ENCODE measurements at regions not wholly inside any gene's neighbourhood (a gene's known extent, or its start where the extent isn't known, plus 50 kb on each side); places are given as distances from the start of the nearest gene placed in this dataset.
"Not testable (repeated sequence)": the region's sequence is repeated elsewhere in the genome, so short reads cannot be mapped to it uniquely, and the experiment has no call there.

DNA sequence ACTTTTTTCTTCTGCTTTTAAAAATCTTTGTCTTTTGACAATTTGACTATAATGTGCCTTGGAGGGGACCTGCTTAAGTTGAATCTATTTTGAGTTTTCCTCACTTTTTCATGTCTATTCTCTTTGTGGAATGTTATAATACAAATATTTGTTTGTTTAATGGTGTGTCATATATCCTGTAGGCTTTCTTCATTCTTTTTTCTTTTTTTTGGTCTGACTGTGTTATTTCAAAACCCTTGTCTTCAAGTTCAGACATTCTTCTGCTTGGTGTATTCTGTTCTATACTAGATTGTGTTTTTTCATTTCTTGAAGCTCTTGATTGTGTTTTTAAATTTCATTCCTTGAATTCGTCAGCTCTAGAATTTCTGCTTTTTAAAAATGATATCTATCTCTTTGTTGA is 228.2 kb downstream of the STK31 start:
- no peak overlapping the region for H3K27ac Mint-ChIP-seq
- no peaks in the 10 kb centered on the region for H3K4me1 Mint-ChIP-seq
- TF ChIP-seq, protein P1, sequence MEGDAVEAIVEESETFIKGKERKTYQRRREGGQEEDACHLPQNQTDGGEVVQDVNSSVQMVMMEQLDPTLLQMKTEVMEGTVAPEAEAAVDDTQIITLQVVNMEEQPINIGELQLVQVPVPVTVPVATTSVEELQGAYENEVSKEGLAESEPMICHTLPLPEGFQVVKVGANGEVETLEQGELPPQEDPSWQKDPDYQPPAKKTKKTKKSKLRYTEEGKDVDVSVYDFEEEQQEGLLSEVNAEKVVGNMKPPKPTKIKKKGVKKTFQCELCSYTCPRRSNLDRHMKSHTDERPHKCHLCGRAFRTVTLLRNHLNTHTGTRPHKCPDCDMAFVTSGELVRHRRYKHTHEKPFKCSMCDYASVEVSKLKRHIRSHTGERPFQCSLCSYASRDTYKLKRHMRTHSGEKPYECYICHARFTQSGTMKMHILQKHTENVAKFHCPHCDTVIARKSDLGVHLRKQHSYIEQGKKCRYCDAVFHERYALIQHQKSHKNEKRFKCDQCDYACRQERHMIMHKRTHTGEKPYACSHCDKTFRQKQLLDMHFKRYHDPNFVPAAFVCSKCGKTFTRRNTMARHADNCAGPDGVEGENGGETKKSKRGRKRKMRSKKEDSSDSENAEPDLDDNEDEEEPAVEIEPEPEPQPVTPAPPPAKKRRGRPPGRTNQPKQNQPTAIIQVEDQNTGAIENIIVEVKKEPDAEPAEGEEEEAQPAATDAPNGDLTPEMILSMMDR (IDR thresholded peaks at IDR 0.05; ENCODE audit: unreplicated experiment), result no peak
- peaks cover 23% of the 10 kb centered on the region for H3K9me3 Mint-ChIP-seq
- no peaks in the 10 kb centered on the region for H3K36me3 Mint-ChIP-seq
- no peak for DNase-seq (ENCODE audit: low spot score in 2 of 2, unreplicated experiment in 2 of 2)
- H3K4me3 Mint-ChIP-seq, result no peak overlapping the region
- peaks cover 3% of the 10 kb centered on the region for H3K27me3 Mint-ChIP-seq (ENCODE audit: low read depth)

DNA sequence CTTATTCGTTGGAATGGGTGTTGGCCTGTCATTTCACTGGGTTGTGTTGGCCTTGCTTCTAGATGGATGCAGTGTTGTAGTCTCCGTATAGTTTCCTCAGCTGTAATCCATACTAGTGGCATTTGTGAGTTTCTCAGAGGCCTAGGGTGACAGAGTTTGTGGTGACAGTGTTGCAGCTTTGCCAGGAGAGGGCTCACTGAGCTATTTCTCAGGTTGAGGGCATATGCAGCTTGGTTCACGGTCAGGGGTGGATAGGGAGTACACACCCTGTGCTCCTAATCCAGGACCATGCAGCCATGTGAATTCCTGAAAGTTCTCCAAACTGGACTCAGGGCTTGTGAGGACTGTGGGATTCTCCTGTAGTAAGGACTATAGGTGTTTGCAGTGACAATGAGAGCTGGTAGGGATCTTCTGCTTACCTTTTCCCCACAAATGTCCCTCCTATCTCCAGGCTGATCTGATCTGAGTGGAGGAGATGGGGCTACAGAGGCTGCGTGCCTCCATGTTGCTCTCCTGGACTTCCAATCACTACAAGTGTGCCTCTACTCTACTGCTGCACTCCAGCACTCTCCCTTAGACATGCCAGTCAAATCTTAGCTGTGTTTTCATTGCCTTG is 229.0 kb downstream of the STK31 start:
- H3K27me3 Mint-ChIP-seq (ENCODE audit: low read depth), result peaks cover 3% of the 10 kb centered on the region
- H3K9me3 Mint-ChIP-seq, result peaks cover 19% of the 10 kb centered on the region
- no peak for DNase-seq (ENCODE audit: low spot score in 2 of 2, unreplicated experiment in 2 of 2)
- no peak overlapping the region for H3K27ac Mint-ChIP-seq
- no peaks in the 10 kb centered on the region for H3K4me1 Mint-ChIP-seq
- H3K4me3 Mint-ChIP-seq, result no peak overlapping the region
- TF ChIP-seq, protein P1 (IDR thresholded peaks at IDR 0.05; ENCODE audit: unreplicated experiment), result no peak
- H3K36me3 Mint-ChIP-seq, result no peaks in the 10 kb centered on the region

DNA sequence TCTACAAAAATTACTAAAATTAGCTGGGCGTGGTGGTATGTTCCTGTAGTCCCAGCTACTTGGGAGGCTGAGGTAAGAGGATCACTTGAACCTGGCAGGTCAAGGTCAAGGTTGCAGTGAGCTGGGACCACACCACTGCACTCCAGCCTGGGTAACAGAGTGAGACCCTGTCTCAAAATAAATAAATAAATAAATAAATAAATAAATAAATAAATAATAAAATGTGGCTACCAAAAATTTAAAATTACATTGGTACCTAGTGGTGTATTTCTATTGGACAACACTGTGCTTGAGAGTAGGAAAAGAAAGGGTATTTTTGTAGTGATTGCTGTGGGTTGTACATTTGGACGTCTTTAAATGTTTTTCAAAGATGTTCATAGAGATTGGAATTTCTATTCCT is 229.7 kb downstream of the STK31 start:
- not testable (repeated sequence) for H3K36me3 Mint-ChIP-seq; H3K4me1 Mint-ChIP-seq; DNase-seq (ENCODE audit: low spot score in 2 of 2, unreplicated experiment in 2 of 2); H3K27me3 Mint-ChIP-seq (ENCODE audit: low read depth); H3K4me3 Mint-ChIP-seq; H3K27ac Mint-ChIP-seq
- H3K9me3 Mint-ChIP-seq, result peaks cover 19% of the 10 kb centered on the region

DNA sequence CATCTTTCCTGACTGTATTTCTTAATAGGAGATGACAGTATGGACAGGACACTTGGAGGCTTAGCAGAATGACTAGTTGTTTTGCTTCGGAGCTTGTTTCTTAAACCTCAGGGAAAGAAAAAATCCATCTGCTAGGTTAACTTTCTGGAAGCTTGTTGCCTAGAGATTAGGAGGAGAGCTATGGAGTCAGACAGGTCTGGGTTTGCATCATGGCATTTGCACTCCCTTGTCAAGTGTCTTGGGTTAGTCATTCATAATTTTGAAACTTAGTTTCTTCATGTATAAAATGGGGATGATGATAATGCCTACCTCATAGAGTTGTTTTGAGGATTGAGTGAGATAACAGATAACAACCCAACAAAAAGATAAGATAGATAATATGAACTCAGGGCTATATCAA is 231.5 kb downstream of the STK31 start:
- peaks cover 23% of the 10 kb centered on the region for H3K9me3 Mint-ChIP-seq
- H3K27me3 Mint-ChIP-seq (ENCODE audit: low read depth), result peaks cover 3% of the 10 kb centered on the region
- H3K36me3 Mint-ChIP-seq, result peaks cover 2% of the 10 kb centered on the region
- TF ChIP-seq, protein P1 (IDR thresholded peaks at IDR 0.05; ENCODE audit: unreplicated experiment), result no peak
- DNase-seq (ENCODE audit: low spot score in 2 of 2, unreplicated experiment in 2 of 2), result no peak
- H3K27ac Mint-ChIP-seq, result no peak overlapping the region
- H3K4me1 Mint-ChIP-seq, result no peaks in the 10 kb centered on the region
- no peak overlapping the region for H3K4me3 Mint-ChIP-seq

DNA sequence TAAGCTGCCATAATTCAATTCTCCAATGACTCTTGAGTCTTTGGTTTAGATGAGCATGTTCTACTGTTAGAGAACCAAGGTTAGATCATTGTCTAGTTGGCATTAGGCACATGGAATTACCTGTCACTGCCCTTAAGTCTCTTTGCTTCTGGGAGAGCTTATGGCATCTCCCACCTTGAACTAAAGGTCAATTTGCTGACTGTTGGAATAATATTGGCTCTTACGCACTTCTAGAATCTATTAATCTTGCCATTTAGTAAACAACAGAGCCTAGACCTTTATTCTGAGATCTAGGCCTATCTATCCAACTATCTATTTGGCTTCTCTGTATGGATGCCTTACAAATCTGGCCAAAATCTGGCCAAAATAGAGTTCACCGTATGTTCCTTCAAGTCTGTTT is 232.0 kb downstream of the STK31 start:
- Mint-ChIP-seq H3K4me3 (no peak overlapping the region), H3K9me3 (peaks cover 27% of the 10 kb centered on the region), H3K27ac (no peak overlapping the region)

DNA sequence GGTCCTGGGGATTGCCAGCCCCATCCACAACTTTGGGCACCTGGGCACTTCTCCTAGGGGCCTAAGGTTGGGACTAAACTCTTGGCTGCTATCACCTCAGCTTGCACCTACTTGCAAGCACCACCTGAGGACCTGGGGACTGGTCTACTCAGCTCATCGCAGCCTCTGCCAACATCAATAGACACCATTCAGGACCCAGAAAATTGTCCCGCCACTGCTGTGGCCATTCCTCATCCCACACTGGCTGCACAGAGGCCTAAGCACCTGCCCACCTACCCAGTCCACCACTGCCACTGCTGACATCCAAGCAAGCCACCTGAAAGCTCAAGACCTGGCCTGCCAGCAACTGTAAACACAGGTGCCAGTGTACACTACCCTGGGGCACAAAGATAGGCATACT is 234.1 kb downstream of the STK31 start:
- TF ChIP-seq, protein P1 (IDR thresholded peaks at IDR 0.05; ENCODE audit: unreplicated experiment), result no peak
- no peak overlapping the region for H3K27ac Mint-ChIP-seq
- peaks cover 33% of the 10 kb centered on the region for H3K9me3 Mint-ChIP-seq
- no peak overlapping the region for H3K4me3 Mint-ChIP-seq
- peaks cover 3% of the 10 kb centered on the region for H3K27me3 Mint-ChIP-seq (ENCODE audit: low read depth)
- H3K36me3 Mint-ChIP-seq, result peaks cover 2% of the 10 kb centered on the region
- H3K4me1 Mint-ChIP-seq, result no peaks in the 10 kb centered on the region
- DNase-seq (ENCODE audit: low spot score in 2 of 2, unreplicated experiment in 2 of 2), result no peak

More for the DNA sequence above, 232.0 kb downstream of the STK31 start:
- TF ChIP-seq, protein P1 (IDR thresholded peaks at IDR 0.05; ENCODE audit: unreplicated experiment), result no peak
- peaks cover 2% of the 10 kb centered on the region for H3K36me3 Mint-ChIP-seq
- DNase-seq (ENCODE audit: low spot score in 2 of 2, unreplicated experiment in 2 of 2), result no peak
- peaks cover 3% of the 10 kb centered on the region for H3K27me3 Mint-ChIP-seq (ENCODE audit: low read depth)
- no peaks in the 10 kb centered on the region for H3K4me1 Mint-ChIP-seq
